Mammary epithelial cell (primary cell): ENCODE measurements at regions not wholly inside any gene's neighbourhood (a gene's known extent, or its start where the extent isn't known, plus 50 kb on each side); places are given as distances from the start of the nearest gene placed in this dataset.

Experiments used
- CTCF ChIP-seq, 2 donors: IDR thresholded peaks in 1 of 2; conservative IDR thresholded peaks in 1 of 2; 2 replicates each; pipeline ENCODE4 v1.5.1; 2011 to 2012; ENCODE audit warnings: inconsistent platforms in 2 of 2, low read length in 2 of 2, mild to moderate bottlenecking in 2 of 2, control low read depth in 1 of 2, low read depth in 1 of 2; ENCODE audit not compliant: insufficient read depth in 1 of 2; ENCODE audit errors: extremely low read depth in 1 of 2
- EZH2 ChIP-seq: IDR thresholded peaks from 2 replicates; pipeline ENCODE4 v1.6.1; 2012; ENCODE audit warnings: low read length, inconsistent platforms, borderline replicate concordance

- no peak for TF ChIP-seq EZH2
- no peak for TF ChIP-seq CTCF (conservative IDR thresholded peaks at IDR 0.05 in 1 of 2, IDR thresholded peaks at IDR 0.05 in 1 of 2; ENCODE audit: extremely low read depth in 1 of 2, insufficient read depth in 1 of 2, low read depth in 1 of 2, low read length in 2 of 2)
Observed at GRCh38 chr3:34842706-34843480, 796.4 kb upstream of the ARPP21 start.
